DMS79 (cell line): ENCODE measurements at regions not wholly inside any gene's neighbourhood (a gene's known extent, or its start where the extent isn't known, plus 50 kb on each side); places are given as distances from the start of the nearest gene placed in this dataset.
A peak's percentile ranks its signal among the peaks of the same experiment; 100 is the strongest.

ENCODE experiments used
- DNase-seq: peaks from one replicate; lab custom pipeline; 2025; lab: John Stamatoyannopoulos, UW

DNA sequence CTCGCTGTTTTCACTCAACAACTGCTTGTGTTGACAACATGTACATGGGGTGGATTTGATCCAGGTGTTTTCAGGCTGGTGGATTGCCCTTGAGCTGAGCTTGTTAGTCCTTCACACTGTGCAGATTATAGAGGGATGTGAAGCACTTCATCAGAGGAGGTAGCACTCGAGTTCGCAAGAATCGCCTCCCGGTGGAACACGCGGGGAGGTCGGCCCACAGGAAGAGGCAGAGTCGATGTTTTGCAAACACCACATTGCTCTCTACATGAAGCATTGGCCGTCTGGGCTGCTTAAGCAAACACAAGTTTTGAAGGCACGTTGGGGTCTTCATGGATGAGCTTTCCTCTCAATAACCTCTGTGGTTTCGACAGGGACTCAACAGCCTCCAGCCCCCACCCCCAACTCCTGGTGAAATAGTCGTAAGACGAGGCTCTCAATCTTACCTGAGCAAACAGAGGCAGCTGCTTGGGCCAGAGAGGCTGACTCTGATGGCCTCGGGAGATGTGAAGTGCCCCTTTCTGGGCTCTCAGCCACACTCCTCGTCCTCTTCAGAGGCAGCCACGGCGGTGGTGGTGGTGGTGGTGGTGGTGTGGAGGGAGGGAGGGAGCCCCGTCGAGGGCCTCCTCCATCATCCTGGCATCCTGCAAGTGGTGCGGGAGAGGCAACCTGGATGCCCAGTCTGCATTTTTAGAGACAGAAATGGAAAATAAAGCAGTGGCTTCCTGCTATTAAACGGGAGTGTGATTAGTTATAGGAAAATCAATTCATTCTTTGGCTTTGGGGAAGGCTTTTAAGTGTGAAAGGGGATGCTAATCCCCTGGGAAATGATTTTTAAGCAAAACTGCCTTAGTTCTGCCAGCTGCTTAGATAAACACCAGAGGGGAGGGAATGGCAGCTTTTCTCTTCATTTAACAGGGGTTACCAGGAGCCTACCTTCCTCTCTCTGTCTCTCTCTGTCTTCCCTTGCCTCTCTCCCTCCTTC, 552.5 kb upstream of the EEF2KMT start:
- peak; percentile 98 for DNase-seq

DNA sequence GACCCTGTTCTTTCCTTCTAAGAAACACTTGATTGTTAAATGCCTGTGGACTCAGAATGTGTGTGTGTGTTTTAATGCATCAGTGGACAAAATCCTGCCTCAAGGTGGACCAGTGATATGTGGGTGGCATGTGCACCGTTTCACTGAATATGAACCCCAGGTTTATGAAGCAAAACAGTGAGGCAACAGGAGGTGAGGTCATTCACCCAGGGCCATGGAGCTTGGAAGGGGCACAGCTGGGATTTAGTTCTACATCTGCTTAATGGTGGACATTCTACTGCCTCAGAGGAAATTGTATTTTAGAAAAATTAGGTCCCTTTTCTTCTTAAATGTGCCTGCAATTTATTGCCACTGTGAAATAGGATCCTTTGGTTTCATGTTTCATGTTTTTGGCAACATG, 549.5 kb upstream of the EEF2KMT start:
- no peak for DNase-seq

DNA sequence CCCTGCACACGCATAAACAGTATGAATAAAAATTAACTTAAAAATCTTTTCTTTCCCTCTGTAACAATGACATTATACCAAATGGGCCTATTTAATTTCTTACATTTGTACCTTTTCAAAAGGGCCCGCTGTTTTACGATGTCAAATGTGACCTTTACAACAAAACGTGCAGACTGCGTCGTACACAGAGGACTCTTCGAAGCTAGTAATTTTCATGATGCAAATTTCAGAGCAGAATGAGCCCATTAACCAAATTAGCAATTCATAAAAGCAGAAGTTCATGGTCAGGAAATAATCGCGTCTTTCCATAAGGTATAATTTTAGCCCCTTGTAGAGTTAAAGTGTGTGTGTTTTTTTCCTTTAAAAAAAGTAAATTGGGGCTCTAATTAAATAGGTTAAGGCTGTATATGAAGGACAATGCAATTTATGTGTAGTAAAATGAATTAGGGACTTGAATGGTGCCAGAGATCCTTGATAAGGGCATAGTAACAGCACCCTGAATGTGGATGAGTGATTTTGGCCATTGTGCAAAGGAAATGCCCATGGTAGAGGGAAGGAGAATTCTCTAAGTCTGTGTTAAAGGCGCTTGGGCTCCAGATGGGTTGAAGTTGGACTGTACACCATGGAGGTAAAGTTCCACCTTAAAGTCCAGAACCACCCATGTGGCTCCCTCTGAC, 546.4 kb upstream of the EEF2KMT start:
- DNase-seq: no peak

- peak; percentile 61 for DNase-seq
Measured at GRCh38 chr16:5642436-5642835, 544.8 kb upstream of the EEF2KMT start.

DNA sequence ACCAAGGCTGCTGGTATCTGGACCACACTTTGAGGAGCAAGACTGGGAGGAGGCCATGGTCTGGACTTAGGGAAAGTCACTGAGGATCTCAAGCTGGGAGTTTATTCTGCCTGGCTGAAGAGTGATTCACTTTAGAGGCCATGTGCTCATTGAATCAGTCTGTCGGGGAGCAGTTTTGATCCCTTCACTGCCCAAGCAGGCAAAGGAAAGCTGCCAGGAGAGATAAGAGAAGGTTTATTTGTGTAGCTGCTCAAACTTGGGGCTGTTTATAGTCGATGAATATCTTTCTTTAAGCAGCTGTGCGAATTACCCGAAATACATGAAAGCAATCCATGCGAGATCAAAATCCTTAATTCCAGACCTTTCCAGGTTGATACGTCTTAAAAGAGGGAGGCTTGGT, 544.4 kb upstream of the EEF2KMT start:
- DNase-seq: no peak

GRCh38 chr16:5640883-5641282, 543.3 kb upstream of the EEF2KMT start:
- DNase-seq: no peak

- DNase-seq: peak; percentile 59
Measured at GRCh38 chr16:5639531-5639930, 541.9 kb upstream of the EEF2KMT start.

- DNase-seq: no peak
Measured at GRCh38 chr16:5635331-5635730, 537.7 kb upstream of the EEF2KMT start.

- no peak for DNase-seq
Measured at GRCh38 chr16:5634666-5635180, 537.1 kb upstream of the EEF2KMT start.

DNA sequence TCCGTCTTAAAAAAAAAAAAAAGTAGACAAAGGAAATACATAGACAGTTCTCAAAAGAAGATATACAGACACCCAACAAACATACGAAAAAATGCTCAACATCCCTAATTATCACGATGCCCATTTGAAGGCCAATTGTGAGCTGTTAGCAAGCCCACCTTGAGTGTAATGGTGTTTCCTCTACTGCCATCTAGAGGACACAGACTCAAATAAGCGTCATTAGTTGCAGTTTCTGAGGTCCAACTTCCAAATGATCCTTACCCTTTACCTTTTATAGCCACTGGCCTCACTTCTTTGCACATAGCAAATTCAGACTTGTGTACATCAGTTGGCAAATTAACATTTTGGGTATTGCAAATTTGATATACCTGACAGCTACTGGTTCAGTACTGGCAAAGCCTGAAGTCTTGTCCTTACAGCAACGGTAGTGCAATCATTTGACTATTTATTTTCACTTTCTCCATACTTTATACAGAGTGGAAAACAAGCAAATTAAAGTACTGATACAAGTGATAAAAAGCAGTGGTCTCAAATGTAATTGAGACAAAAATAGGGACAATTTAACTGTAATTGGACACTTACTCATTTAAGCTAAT, 536.3 kb upstream of the EEF2KMT start:
- DNase-seq: peak; percentile 19

DNA sequence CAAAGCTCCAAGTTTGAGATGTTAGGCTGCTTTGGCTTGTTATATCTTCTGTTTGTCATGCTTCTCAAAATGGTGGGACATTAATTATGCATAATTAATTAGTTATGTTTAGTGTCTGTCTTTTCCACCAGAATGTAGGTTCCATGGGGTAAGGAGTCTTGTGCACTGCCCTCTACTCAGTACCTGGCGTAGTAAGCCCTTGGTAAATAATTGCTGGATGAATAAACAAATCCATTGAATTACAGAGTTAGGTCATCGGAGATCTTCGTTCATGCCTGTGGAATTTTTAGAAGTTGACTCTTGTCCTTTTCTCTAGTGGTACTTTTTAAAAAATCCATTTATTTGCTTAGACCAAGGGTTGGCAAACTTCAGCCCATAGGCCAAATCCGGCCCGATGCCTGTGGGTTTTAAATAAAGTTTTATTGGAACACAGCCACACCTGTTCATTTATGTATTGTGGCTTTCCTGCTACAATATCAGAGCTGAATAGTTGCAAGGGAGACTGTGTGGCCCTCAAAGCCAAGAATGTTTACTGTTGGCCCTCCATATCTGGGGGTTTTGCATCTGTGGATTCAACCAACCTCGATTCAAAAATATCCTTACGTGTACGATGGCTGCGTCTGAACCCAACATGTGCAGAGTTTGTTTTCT, 524.8 kb upstream of the EEF2KMT start:
- DNase-seq: no peak

- no peak for DNase-seq
Measured at GRCh38 chr16:5621826-5622225, 524.2 kb upstream of the EEF2KMT start.

DNA sequence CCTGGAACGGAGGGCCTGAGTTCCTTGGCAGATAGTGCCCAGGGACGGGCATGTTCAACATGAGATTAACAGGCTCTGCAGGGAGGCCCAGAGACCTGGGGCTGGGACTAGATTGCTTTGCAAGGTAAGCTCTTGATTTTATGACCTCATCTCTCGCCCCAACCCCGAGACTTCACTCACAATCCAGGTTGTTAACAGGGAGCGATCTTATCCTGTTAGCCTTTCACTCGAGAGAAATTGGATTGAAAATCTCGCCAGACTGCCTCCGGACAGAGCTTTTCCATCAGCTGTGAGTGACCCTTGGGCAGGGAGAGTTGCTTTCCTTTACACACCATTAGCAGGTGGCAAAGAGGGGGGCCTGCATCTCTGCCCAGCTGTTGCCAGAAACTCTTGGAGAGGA, 521.7 kb upstream of the EEF2KMT start:
- no peak for DNase-seq

DNA sequence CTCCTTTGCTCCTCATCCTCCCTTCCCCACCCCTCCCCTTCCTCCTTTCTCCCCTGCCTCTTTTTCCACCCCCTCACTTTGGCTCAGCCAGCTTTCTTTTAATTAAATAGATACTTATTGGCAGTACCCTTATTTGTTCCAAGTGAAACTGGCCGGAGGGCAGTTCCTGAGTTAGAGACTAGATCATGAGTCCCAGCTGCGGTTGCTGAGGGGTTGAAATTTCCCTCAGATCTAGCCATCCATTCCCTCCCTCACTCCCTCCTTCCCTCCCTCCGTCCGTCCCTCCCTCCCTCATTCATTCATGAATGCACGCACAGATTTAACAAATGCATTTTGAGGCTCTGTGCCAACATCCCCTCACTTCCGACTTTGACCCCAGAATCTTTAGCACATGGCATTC, 519.2 kb upstream of the EEF2KMT start:
- no peak for DNase-seq

GRCh38 chr16:5615868-5616642, 518.5 kb upstream of the EEF2KMT start:
- DNase-seq: no peak

DNA sequence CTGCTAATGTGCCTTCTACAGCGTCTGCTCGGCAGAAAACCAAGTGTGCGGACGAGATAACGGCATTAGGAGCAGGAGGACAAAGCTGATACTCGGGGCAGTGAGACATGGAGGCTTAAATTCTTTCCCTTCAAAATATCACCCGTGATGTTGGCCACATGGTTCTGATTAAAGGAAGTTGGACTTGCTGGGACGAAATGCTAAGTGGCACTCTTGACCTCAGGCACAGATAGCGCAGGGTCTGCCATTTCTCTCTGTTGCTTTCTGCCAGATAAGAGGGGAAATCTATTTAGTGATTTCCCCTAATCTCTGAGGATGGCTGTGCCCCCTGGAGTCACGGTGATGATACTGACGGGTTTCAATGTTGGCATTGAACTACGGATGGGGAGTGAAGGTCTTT, 509.6 kb upstream of the EEF2KMT start:
- DNase-seq: no peak

GRCh38 chr16:5605404-5605803, 507.8 kb upstream of the EEF2KMT start:
- DNase-seq: no peak

GRCh38 chr16:5604770-5605169, 507.2 kb upstream of the EEF2KMT start:
- peak; percentile 7 for DNase-seq

GRCh38 chr16:5603836-5604235, 506.2 kb upstream of the EEF2KMT start:
- no peak for DNase-seq

- DNase-seq: no peak
Measured at GRCh38 chr16:5601957-5602356, 504.4 kb upstream of the EEF2KMT start.

GRCh38 chr16:5598793-5599192, 501.2 kb upstream of the EEF2KMT start:
- no peak for DNase-seq
